ENCODE measurements at regions not wholly inside any gene's neighbourhood (a gene's known extent, or its start where the extent isn't known, plus 50 kb on each side); places are given as distances from the start of the nearest gene placed in this dataset.

DNA sequence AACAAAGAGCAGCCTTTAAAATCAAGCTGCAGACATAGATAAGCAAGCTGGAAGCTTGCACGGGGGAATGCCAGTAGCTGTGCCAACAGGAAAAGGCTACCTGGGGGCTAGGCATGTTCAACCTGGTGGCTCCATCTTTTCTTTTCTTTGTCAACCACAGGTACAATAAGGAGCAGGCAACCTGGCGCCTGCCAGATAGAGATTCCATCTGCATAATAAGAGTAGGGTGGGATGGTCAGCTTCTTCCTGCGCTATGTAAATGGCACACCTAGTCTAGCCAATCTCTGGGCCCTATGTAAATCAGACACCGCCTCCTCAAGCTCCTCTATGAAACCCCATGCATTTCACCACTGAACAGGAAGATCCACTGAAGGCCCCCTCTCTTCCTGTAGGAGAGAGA lies 87.4 kb upstream of the PKP2 start:
- H3K4me3 ChIP-seq (ENCODE audit: low read depth, low read length), result no peak overlapping the region

GRCh38 chr12:32983332-32983731 lies 86.8 kb upstream of the PKP2 start:
- intact Hi-C loops (cut with micrococcal nuclease; ENCODE audit: unreplicated experiment), result loop anchor here (1.0 to 10.0 kb wide), 6 partner anchors 8 to 331 kb away; no protein-coding TSS in a partner anchor
- peak overlapping the region; percentile 29 for H3K27ac Mint-ChIP-seq (ENCODE audit: unreplicated experiment)
- peaks cover 46% of the 10 kb centered on the region for H3K4me1 Mint-ChIP-seq (ENCODE audit: low read depth, unreplicated experiment)
- TF ChIP-seq, protein P1, sequence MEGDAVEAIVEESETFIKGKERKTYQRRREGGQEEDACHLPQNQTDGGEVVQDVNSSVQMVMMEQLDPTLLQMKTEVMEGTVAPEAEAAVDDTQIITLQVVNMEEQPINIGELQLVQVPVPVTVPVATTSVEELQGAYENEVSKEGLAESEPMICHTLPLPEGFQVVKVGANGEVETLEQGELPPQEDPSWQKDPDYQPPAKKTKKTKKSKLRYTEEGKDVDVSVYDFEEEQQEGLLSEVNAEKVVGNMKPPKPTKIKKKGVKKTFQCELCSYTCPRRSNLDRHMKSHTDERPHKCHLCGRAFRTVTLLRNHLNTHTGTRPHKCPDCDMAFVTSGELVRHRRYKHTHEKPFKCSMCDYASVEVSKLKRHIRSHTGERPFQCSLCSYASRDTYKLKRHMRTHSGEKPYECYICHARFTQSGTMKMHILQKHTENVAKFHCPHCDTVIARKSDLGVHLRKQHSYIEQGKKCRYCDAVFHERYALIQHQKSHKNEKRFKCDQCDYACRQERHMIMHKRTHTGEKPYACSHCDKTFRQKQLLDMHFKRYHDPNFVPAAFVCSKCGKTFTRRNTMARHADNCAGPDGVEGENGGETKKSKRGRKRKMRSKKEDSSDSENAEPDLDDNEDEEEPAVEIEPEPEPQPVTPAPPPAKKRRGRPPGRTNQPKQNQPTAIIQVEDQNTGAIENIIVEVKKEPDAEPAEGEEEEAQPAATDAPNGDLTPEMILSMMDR (IDR thresholded peaks at IDR 0.05; ENCODE audit: insufficient read depth in 1 of 2, low read depth in 1 of 2, low read length in 1 of 2, severe bottlenecking in 1 of 2, unreplicated experiment in 1 of 2), result no peak
- DNase-seq, result peak; percentile 78 to 93
- POLR2A ChIA-PET, result no interaction called here
- Histone ChIP-seq H3K4me3 (ENCODE audit: low read depth, low read length) (no peak overlapping the region), H3K9me3 (peaks cover 16% of the 10 kb centered on the region), H3K4me1 (peaks cover 50% of the 10 kb centered on the region), H3K27me3 (replicated peaks; ENCODE audit: control insufficient read depth, insufficient read depth, low read length) (no peaks in the 10 kb centered on the region), H3K36me3 (ENCODE audit: control insufficient read depth, insufficient read depth, low read length) (peaks cover 4% of the 10 kb centered on the region)
- BruUV-seq (replicated peaks), result no TSS peak
- H3K4me3 Mint-ChIP-seq (ENCODE audit: unreplicated experiment), result peak overlapping the region; percentile 39
- H3K27me3 Mint-ChIP-seq (ENCODE audit: insufficient read depth, unreplicated experiment), result no peaks in the 10 kb centered on the region
- CTCF ChIA-PET, result interaction anchor here (0.9 kb wide), 1 partner anchor 36 kb away, joined by 3 read pairs; no protein-coding TSS in a partner anchor
- H3K9me3 Mint-ChIP-seq (ENCODE audit: unreplicated experiment), result peaks cover 30% of the 10 kb centered on the region
- H3K36me3 Mint-ChIP-seq (ENCODE audit: insufficient read depth, unreplicated experiment), result peaks cover 7% of the 10 kb centered on the region

More for the DNA sequence above, 87.4 kb upstream of the PKP2 start:
- peak overlapping the region; percentile 2 for H3K4me3 Mint-ChIP-seq (ENCODE audit: unreplicated experiment)
- intact Hi-C loops (cut with micrococcal nuclease; ENCODE audit: unreplicated experiment), result loop anchor here (1.0 to 10.0 kb wide), 6 partner anchors 9 to 331 kb away; no protein-coding TSS in a partner anchor
- Histone ChIP-seq H3K36me3 (ENCODE audit: control insufficient read depth, insufficient read depth, low read length) (peaks cover 4% of the 10 kb centered on the region), H3K27me3 (replicated peaks; ENCODE audit: control insufficient read depth, insufficient read depth, low read length) (no peaks in the 10 kb centered on the region), H3K4me1 (peaks cover 57% of the 10 kb centered on the region), H3K9me3 (peaks cover 16% of the 10 kb centered on the region)
- H3K27ac Mint-ChIP-seq (ENCODE audit: unreplicated experiment), result peak overlapping the region; percentile 29
- no peaks in the 10 kb centered on the region for H3K27me3 Mint-ChIP-seq (ENCODE audit: insufficient read depth, unreplicated experiment)
- H3K4me1 Mint-ChIP-seq (ENCODE audit: low read depth, unreplicated experiment), result peaks cover 53% of the 10 kb centered on the region
- peaks cover 35% of the 10 kb centered on the region for H3K9me3 Mint-ChIP-seq (ENCODE audit: unreplicated experiment)
- BruUV-seq (replicated peaks), result no TSS peak
- TF ChIP-seq, protein P1 (IDR thresholded peaks at IDR 0.05; ENCODE audit: insufficient read depth in 1 of 2, low read depth in 1 of 2, low read length in 1 of 2, severe bottlenecking in 1 of 2, unreplicated experiment in 1 of 2), result no peak
- CTCF ChIA-PET, result interaction anchor here (0.9 kb wide), 1 partner anchor 37 kb away, joined by 3 read pairs; no protein-coding TSS in a partner anchor
- peaks cover 7% of the 10 kb centered on the region for H3K36me3 Mint-ChIP-seq (ENCODE audit: insufficient read depth, unreplicated experiment)
- POLR2A ChIA-PET, result interaction anchor here (0.6 to 0.9 kb wide), 2 partner anchors 18 to 540 kb away, joined by 3 read pairs; no protein-coding TSS in a partner anchor
- DNase-seq, result peak; percentile 55 to 67

DNA sequence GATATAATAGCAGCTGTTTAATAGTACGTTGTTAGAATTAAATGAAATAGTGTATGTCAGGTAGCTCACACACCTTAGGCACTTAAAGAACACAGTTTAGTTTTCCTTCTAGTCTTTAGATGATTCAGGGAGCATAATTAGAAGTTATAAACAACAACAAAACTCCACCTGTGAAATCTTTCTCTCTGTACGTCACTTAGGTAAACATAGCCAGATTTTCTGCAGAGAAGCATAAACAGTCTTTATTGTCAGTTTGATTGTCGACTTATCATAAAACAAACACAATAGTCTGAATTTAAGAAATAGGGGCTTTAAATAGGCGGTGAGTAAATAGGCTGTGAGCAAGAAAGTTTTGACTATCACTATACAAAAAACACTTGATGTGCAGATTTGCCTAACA lies 84.6 kb upstream of the PKP2 start:
- TF ChIP-seq, protein P1 (IDR thresholded peaks at IDR 0.05; ENCODE audit: insufficient read depth in 1 of 2, low read depth in 1 of 2, low read length in 1 of 2, severe bottlenecking in 1 of 2, unreplicated experiment in 1 of 2), result no peak
- peaks cover 4% of the 10 kb centered on the region for H3K36me3 ChIP-seq (ENCODE audit: control insufficient read depth, insufficient read depth, low read length)
- no peaks in the 10 kb centered on the region for H3K27me3 Mint-ChIP-seq (ENCODE audit: insufficient read depth, unreplicated experiment)
- no peak for DNase-seq
- no peak overlapping the region for H3K4me3 ChIP-seq (ENCODE audit: low read depth, low read length)
- H3K27me3 ChIP-seq (replicated peaks; ENCODE audit: control insufficient read depth, insufficient read depth, low read length), result no peaks in the 10 kb centered on the region
- no peaks in the 10 kb centered on the region for H3K36me3 Mint-ChIP-seq (ENCODE audit: insufficient read depth, unreplicated experiment)
- ChIA-PET POLR2A (no interaction called here), CTCF (no interaction called here)
- H3K4me3 Mint-ChIP-seq (ENCODE audit: unreplicated experiment), result no peak overlapping the region
- peaks cover 12% of the 10 kb centered on the region for H3K9me3 ChIP-seq
- peaks cover 32% of the 10 kb centered on the region for H3K4me1 ChIP-seq
- no TSS peak for BruUV-seq (replicated peaks)
- H3K9me3 Mint-ChIP-seq (ENCODE audit: unreplicated experiment), result peaks cover 30% of the 10 kb centered on the region
- H3K27ac Mint-ChIP-seq (ENCODE audit: unreplicated experiment), result no peak overlapping the region
- H3K4me1 Mint-ChIP-seq (ENCODE audit: low read depth, unreplicated experiment), result peaks cover 43% of the 10 kb centered on the region
- intact Hi-C loops (cut with micrococcal nuclease; ENCODE audit: unreplicated experiment), result loop anchor here (10.0 kb wide), 2 partner anchors 274 to 334 kb away; no protein-coding TSS in a partner anchor
